DOHH2 (cell line): ENCODE measurements at regions not wholly inside any gene's neighbourhood (a gene's known extent, or its start where the extent isn't known, plus 50 kb on each side); places are given as distances from the start of the nearest gene placed in this dataset.

Source experiments
- EZH2phosphoT487 ChIP-seq: fragments of 200-600 bp; sonication (generic); IDR thresholded peaks from 2 replicates; pipeline ENCODE4 v1.6.1; 2017; ENCODE audit warnings: borderline replicate concordance, mild to moderate bottlenecking, antibody characterized with exemption, low read length, moderate library complexity, mixed read lengths
- TF ChIP-seq, protein P1 (sequence below): fragments of 200-600 bp; sonication (generic); IDR thresholded peaks from one replicate; pipeline ENCODE4 v1.5.1; 2014; ENCODE audit warnings: antibody characterized with exemption, mild to moderate bottlenecking, low read depth, low read length; ENCODE audit not compliant: poor library complexity, severe bottlenecking

DNA sequence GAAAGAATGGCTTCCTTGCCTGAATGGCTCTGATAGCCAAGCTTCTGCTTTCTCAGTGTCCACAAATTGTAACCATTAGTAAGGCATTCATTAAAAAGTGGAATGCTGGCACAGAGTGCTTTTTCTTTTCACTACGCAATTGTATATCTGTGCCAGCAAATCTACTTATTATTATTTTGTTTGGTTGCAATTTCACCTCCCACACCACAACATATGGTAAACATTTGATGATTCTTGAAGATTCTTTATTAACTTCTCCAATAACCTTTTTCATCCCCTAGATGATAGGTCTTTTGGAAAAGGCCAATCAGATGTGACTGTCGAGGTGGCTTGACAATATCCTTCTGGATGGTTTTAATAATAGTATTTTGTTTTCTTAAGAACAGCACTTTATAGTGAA is 234.1 kb downstream of the TMEM38B start:
- TF ChIP-seq, protein P1, sequence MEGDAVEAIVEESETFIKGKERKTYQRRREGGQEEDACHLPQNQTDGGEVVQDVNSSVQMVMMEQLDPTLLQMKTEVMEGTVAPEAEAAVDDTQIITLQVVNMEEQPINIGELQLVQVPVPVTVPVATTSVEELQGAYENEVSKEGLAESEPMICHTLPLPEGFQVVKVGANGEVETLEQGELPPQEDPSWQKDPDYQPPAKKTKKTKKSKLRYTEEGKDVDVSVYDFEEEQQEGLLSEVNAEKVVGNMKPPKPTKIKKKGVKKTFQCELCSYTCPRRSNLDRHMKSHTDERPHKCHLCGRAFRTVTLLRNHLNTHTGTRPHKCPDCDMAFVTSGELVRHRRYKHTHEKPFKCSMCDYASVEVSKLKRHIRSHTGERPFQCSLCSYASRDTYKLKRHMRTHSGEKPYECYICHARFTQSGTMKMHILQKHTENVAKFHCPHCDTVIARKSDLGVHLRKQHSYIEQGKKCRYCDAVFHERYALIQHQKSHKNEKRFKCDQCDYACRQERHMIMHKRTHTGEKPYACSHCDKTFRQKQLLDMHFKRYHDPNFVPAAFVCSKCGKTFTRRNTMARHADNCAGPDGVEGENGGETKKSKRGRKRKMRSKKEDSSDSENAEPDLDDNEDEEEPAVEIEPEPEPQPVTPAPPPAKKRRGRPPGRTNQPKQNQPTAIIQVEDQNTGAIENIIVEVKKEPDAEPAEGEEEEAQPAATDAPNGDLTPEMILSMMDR = no peak
- TF ChIP-seq EZH2phosphoT487 = no peak
